GM18511 (cell line): ENCODE measurements at regions not wholly inside any gene's neighbourhood (a gene's known extent, or its start where the extent isn't known, plus 50 kb on each side); places are given as distances from the start of the nearest gene placed in this dataset.
"Not testable (repeated sequence)": the region's sequence is repeated elsewhere in the genome, so short reads cannot be mapped to it uniquely, and the experiment has no call there.

ENCODE experiments used
- ATAC-seq: cut with Tn5 transposase; IDR thresholded peaks from one replicate; pipeline ENCODE4 v1.9.1; 2021; ENCODE audit warnings: mild to moderate bottlenecking, moderate library complexity; ENCODE audit not compliant: unreplicated experiment

DNA sequence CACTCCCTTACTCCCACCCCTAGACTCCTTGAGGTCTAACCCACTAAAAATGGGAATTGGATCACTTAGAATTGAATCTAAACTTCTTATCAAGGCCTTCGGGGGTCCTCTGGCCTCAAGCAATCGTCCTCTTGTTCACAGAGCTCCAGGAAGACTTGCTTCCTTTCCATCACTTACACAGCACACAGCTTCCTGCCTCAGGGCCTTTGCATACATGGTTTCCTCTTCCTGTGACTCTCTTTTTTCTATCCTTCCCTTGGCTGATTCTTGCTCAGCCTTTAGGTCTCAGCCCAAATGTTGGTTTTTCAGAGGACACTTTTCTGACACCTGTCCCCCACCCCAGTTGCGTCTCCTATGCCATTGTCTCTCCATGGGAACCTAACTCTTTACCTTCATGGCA lies 50.0 kb upstream of the ALDH1B1 start:
- no peak for ATAC-seq

DNA sequence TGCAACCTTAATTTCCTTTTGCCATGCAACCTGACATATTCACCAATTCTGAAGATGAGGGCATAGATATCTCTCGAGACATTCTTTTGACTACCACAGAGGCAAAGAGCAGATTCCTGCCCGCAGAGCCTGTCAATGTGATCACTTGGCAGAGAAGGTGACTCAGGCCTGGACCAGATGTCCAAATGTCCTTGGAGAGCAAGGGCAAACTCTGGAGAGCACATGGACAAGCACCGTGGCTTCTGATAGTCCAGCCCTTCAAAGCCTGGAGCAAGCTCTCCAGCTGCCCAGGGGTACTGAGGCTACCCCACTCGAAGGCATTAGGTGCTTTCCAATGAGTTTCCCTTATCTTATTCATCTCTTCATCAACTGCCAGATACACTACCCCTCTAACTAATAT lies 50.4 kb upstream of the ALDH1B1 start:
- ATAC-seq: no peak

DNA sequence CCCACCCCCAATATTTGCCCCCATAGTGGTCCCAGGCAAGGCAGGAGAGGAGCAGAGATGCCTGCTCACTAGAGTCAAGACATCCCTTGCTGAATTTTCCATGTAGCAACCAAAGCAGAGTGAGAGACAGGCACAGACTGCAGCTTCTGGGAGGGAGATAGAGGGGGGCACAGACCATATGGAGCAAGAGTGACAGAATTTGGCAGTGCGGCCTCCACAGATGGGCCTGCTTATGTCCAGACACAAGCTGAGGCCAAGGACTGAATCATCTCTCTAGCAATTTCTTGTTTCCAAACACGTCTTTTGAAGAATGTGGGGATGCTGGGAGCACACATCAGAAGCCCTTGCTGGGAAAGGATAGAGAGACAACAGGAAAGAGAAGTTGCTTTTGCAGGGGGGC lies 53.0 kb upstream of the ALDH1B1 start:
- no peak for ATAC-seq

DNA sequence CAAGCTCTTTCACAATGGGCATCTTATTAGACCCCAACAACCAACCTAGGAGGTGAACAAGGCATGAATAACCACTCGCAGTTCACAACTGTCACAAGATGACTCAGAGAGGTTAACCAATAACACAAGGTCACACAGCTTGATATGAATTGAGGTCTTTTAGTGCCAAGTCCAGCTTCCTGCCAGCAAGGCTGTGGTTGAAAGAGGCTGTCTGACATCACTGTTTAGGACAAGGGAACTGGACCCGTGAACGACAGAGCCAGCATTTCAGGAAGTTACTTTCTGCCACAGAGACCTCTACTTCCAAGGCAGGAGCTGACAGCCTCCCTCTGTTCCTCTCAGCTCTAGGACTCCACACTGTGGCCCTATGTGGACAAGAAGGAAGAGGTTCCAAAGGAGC lies 53.4 kb upstream of the ALDH1B1 start:
- peak; percentile 82 for ATAC-seq

DNA sequence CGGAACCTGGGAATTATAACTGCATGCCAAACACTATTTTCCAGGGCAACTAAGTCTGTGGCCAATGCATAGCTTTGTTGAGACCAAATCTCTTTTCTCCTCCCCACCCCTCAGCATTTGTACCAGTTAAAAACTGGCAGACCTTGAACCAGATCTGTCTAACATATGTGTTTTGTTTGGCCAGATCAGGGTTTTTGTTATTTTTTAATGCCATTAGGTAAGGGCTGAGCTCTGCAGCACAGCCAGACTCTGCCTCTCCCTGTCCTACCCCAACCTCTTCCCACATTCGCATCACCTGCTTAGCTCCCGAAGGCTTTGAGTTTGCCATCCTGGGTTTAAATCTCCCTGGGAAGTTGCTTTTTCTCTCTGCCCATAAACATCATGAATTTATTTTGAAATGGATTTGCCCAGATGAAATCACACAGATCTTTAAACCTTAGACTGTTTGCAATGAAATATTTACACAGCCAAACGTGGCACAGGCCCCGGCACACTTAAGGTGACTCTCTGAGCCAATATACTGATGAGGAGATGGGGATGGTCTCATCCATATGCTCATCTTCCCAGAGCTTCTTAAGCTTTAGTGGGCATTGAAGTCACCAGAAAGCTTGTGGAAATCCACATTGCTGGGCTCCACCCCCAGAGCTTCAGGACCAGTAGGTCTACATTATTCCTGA lies 54.0 kb upstream of the ALDH1B1 start:
- no peak for ATAC-seq

DNA sequence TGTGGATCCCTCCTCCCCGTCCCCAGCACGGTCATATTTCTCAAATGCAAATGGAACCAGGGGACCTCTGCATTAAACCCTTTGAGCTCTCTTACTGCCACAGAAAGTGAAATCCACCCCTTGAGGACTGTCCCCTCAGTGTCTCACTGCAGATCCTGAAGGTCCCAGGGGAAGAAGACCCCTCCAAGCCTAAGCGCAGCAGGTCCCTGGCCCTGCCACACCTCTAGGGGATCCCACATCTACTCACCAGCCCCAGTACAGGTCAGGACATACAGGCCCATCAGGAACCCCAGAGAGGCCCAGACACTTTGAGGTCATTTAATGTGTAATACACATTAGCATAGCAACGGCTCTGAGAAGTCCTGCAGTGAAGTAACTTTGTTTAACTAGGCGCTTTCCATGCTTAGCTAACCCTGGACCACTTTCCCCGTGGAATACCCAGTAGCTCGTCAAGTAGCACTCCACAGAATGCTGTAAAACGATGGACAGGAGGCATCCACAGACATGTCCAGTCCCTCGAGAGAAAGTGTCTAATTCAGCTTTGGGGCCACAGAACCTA lies 54.7 kb upstream of the ALDH1B1 start:
- no peak for ATAC-seq

- ATAC-seq: no peak
Observed at GRCh38 chr9:38337181-38337580, 55.3 kb upstream of the ALDH1B1 start.

- ATAC-seq: no peak
Observed at GRCh38 chr9:38336341-38336740, 56.2 kb upstream of the ALDH1B1 start.

- no peak for ATAC-seq
Observed at GRCh38 chr9:38335686-38336085, 56.8 kb upstream of the ALDH1B1 start.

- ATAC-seq: no peak
Observed at GRCh38 chr9:38334234-38334633, 58.3 kb upstream of the ALDH1B1 start.

- no peak for ATAC-seq
Observed at GRCh38 chr9:38333047-38333446, 59.5 kb upstream of the ALDH1B1 start.

DNA sequence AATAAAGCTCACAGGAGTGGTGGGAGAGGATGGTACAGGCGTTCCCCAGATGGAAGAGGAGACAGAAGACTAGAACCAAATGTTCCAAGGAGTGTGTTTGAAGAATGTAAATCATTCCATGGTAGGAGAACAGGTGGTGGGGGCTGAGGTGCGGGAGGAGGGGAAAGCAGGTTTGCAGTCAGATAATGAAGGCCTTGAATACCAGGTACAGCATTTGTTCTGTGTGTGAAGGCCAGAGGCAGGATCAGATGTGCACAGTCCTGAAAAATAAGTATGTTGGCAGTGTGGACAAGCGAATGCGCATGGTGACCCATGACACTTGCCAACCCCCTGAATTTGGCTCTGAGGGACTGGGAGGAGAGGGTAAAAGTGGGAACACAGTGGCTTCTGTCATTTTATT lies 59.9 kb upstream of the ALDH1B1 start:
- no peak for ATAC-seq

GRCh38 chr9:38331141-38331540 lies 61.4 kb upstream of the ALDH1B1 start:
- no peak for ATAC-seq

- ATAC-seq: no peak
Observed at GRCh38 chr9:38329968-38330367, 62.5 kb upstream of the ALDH1B1 start.

GRCh38 chr9:38328765-38329164 lies 63.7 kb upstream of the ALDH1B1 start:
- ATAC-seq: no peak

DNA sequence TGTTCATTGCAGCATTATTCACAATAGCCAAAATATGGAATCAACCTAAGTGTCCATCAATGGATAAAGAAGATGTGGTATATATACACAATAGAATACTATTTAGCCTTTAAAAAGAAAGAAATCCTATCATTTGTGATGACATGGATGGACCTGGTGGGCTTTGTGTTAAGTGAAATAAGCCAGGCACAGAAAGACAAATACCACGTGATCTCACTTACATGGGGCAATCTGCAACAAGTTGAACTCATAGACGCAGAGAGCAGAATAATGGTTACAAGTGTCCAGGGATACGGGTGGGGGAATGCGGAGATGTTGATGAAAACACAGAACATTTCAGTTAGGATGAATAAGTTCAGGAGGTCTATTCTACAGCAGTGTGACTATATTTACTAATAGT lies 66.4 kb upstream of the ALDH1B1 start:
- no peak for ATAC-seq

DNA sequence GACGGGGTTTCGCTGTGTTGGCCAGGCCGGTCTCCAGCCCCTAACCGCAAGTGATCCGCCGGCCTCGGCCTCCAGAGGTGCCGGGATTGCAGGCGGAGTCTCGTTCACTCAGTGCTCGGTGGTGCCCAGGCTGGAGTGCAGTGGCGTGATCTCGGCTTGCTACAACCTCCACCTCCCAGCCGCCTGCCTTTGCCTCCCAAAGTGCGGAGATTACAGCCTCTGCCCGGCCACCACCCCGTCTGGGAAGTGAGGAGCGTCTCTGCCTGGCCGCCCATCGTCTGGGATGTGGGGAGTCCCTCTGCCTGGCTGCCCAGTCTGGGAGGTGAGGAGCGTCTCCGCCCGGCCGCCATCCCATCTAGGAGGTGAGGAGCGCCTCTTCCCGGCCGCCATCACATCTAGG lies 68.3 kb upstream of the ALDH1B1 start:
- ATAC-seq: not testable (repeated sequence)

- no peak for ATAC-seq
Observed at GRCh38 chr9:38322937-38323336, 69.6 kb upstream of the ALDH1B1 start.

DNA sequence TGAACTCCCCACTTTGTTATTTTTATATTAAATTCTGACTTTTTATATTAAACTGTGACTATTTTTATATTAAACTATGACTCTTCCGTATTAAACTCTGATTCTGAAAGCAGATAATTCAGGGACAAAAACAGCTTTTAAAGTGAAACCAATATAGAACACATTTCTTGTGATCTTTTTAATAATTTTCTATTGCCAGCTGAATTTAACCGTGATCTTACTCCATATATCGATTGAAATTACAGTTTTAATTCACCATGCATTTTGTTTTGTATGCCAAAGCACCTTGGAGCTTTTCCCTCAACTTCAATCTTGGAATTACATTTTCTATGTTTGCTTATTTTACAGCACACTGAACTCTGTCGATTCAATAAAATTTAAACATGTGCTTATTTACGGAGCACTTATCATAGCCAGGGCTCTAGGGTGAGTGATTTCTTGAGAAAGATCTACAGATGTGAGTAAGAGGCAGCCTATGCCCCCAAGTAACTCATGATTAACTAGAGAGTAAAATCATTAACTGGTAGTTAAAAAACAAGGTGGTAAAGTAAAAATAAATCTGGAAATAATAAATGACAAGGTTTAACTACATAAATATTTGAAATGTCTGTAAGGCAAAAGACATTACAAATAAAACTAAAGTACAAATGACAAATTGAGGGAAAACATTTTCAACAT lies 72.9 kb upstream of the ALDH1B1 start:
- ATAC-seq: no peak

DNA sequence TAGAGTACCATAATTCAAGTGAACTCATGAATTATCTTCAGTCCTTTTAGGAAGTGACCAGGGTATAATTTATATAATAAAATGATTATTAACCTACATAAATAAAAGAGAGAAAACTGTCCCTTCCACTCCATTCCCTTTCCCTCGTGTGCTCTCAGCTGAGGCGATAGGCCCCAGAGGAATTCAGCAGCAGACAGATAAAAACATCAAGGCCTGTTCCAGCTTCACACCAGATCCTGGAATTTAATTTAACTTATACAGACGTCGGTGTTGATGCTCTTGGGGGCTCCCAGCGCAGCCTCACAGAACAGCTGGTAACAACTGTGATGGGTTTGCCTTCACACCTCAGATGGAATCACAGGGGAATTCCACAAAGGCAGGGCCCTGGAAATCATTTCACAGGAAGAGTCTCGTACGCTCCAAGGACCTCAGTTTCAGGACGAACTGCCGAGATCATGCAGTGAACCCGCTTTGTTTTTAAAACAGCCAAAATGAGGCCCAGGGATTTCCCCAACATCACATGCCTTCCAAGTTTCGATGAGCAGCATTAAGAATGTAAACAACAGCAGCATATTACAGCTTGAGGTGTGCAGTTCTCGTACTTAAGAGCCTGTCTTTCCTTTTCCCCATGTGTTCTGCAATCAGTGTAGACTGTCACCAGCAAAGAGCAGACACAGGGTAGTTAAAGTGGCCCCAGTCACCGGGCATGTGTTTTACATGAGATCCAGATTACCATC lies 73.6 kb upstream of the ALDH1B1 start:
- peak; percentile 97 for ATAC-seq

DNA sequence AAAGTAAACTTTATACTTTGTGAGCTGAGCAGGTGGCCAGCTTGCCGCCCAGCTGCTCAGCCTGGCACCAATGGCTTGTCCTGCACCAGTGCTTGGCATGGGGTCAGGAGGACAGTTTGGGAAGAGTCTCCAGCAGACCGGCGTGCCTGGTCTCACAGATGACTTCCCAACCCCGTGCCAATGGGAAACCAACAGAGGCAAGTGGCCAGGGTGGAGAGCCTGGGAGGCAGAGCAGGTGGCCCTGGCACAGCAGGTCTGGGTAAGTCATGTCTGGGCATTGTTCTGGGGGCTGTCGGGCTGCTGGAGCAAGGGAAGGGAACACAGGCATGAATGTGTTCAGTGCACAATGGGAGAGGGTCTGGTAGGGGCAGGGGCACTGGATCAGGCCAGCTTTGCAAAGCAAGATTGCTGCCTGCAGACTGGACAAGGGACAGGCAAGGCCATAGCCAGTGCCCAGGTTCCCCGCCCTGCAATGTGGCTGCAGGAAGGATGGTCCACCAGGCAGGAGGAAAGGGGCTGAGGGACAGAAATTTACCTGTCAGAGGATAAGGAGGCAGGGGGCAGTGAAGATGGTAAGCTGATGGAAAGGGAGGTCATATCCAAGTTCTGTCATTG lies 76.2 kb upstream of the ALDH1B1 start:
- ATAC-seq: no peak
